Osteocyte (in vitro differentiated cells): ENCODE measurements at regions not wholly inside any gene's neighbourhood (a gene's known extent, or its start where the extent isn't known, plus 50 kb on each side); places are given as distances from the start of the nearest gene placed in this dataset.

Experiments
- DNase-seq: peaks from one replicate; pipeline ENCODE4 v3.0.0; 2021; ENCODE audit warnings: mixed read lengths; ENCODE audit not compliant: unreplicated experiment; ENCODE audit errors: extremely low spot score
- H3K27ac Mint-ChIP-seq: one replicate; pipeline ENCODE4 v1.8.0; 2021; ENCODE audit warnings: mild to moderate bottlenecking, mixed read lengths; ENCODE audit not compliant: unreplicated experiment
- H3K27me3 Mint-ChIP-seq: one replicate; pipeline ENCODE4 v1.8.0; 2021; ENCODE audit warnings: mixed read lengths; ENCODE audit not compliant: unreplicated experiment
- H3K36me3 Mint-ChIP-seq: one replicate; pipeline ENCODE4 v1.8.0; 2021; ENCODE audit warnings: mixed read lengths; ENCODE audit not compliant: unreplicated experiment
- H3K4me1 Mint-ChIP-seq: one replicate; pipeline ENCODE4 v1.8.0; 2021; ENCODE audit warnings: mixed read lengths; ENCODE audit not compliant: unreplicated experiment
- H3K4me3 Mint-ChIP-seq: one replicate; pipeline ENCODE4 v1.8.0; 2021; ENCODE audit warnings: mild to moderate bottlenecking, moderate library complexity, mixed read lengths; ENCODE audit not compliant: unreplicated experiment
- H3K9me3 Mint-ChIP-seq: one replicate; pipeline ENCODE4 v1.8.0; 2021; ENCODE audit warnings: mixed read lengths; ENCODE audit not compliant: unreplicated experiment
- TF ChIP-seq, protein P1 (sequence below): fragments of 200-600 bp; sonication (generic); IDR thresholded peaks from 2 replicates; pipeline ENCODE4 v1.5.0; 2021; ENCODE audit warnings: antibody characterized with exemption, mild to moderate bottlenecking, moderate library complexity

DNA sequence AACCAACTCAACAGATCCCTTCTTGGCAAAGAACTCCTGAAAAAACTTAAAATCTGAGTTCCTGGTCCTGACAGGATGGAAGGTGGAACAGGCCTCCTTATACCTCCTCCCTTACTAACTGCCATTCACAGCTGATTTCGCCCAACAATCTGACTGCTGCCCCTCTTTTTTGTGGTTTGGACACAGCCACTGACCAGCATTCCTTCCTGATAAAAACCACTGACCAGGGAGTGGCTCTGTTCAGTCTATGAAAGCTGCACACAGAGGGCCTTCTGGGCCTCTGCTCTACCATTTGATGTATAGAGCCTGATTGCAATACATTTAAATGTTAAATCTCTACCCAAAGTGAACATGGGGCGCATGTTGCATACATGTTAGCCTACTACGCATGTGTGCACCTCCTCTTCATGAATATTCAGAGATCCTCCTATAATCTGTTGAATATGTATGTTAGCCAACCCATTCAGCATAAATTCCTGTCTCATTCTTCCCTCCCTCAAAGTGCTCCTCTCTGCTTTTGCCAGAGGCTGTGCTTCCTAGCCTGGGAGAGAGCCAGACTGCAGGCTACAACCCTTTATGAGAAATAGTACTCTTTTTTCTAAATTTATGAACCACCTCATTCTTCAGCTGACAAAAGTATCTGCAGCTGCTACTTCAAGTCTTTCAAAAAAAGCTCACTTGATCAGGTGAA is 93.7 kb upstream of the MRPS30 start:
- Mint-ChIP-seq H3K4me1 (no peaks in the 10 kb centered on the region), H3K27me3 (no peaks in the 10 kb centered on the region), H3K36me3 (no peaks in the 10 kb centered on the region), H3K4me3 (no peak overlapping the region), H3K9me3 (no peaks in the 10 kb centered on the region), H3K27ac (no peak overlapping the region)
- TF ChIP-seq, protein P1, sequence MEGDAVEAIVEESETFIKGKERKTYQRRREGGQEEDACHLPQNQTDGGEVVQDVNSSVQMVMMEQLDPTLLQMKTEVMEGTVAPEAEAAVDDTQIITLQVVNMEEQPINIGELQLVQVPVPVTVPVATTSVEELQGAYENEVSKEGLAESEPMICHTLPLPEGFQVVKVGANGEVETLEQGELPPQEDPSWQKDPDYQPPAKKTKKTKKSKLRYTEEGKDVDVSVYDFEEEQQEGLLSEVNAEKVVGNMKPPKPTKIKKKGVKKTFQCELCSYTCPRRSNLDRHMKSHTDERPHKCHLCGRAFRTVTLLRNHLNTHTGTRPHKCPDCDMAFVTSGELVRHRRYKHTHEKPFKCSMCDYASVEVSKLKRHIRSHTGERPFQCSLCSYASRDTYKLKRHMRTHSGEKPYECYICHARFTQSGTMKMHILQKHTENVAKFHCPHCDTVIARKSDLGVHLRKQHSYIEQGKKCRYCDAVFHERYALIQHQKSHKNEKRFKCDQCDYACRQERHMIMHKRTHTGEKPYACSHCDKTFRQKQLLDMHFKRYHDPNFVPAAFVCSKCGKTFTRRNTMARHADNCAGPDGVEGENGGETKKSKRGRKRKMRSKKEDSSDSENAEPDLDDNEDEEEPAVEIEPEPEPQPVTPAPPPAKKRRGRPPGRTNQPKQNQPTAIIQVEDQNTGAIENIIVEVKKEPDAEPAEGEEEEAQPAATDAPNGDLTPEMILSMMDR = no peak
- no peak for DNase-seq

GRCh38 chr5:44713446-44713845 is 95.3 kb upstream of the MRPS30 start:
- H3K9me3 Mint-ChIP-seq = no peaks in the 10 kb centered on the region
- no peaks in the 10 kb centered on the region for H3K4me1 Mint-ChIP-seq
- no peak overlapping the region for H3K4me3 Mint-ChIP-seq
- no peaks in the 10 kb centered on the region for H3K36me3 Mint-ChIP-seq
- TF ChIP-seq, protein P1 = no peak
- no peak for DNase-seq
- no peak overlapping the region for H3K27ac Mint-ChIP-seq
- no peaks in the 10 kb centered on the region for H3K27me3 Mint-ChIP-seq

DNA sequence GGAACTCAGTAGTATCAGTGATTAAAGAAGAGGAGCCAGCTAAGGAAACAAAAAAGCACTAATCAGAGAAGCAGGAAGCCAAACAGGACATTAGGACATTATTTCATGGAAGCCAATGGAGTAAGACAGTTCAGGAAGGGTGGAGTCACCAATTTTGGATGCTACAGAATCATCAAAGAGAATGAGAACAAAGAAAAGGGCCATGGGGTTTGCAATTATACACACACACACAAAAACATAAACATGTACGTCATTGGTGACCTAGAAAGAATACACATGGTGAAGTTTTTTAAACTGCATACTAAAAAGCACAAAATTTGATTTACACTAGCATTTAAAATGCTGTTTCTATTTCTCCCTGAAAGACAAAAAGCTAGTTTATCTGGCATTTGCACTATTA is 96.8 kb upstream of the MRPS30 start:
- DNase-seq = no peak
- Mint-ChIP-seq H3K27me3 (no peaks in the 10 kb centered on the region), H3K4me3 (no peak overlapping the region), H3K4me1 (no peaks in the 10 kb centered on the region), H3K36me3 (no peaks in the 10 kb centered on the region), H3K27ac (no peak overlapping the region), H3K9me3 (no peaks in the 10 kb centered on the region)
- TF ChIP-seq, protein P1 = no peak

GRCh38 chr5:44708602-44709001 is 100.1 kb upstream of the MRPS30 start:
- DNase-seq = no peak
- Mint-ChIP-seq H3K4me3 (no peak overlapping the region), H3K27me3 (peaks cover 3% of the 10 kb centered on the region), H3K27ac (no peak overlapping the region), H3K9me3 (no peaks in the 10 kb centered on the region), H3K4me1 (no peaks in the 10 kb centered on the region), H3K36me3 (no peaks in the 10 kb centered on the region)
- TF ChIP-seq, protein P1 = no peak

- Mint-ChIP-seq H3K9me3 (no peaks in the 10 kb centered on the region), H3K27me3 (peaks cover 5% of the 10 kb centered on the region), H3K36me3 (no peaks in the 10 kb centered on the region), H3K4me1 (no peaks in the 10 kb centered on the region), H3K27ac (no peak overlapping the region), H3K4me3 (no peak overlapping the region)
- TF ChIP-seq, protein P1 = no peak
- no peak for DNase-seq
Observed at GRCh38 chr5:44707721-44708120, 101.0 kb upstream of the MRPS30 start.
